GM18499 (cell line): ENCODE measurements at regions not wholly inside any gene's neighbourhood (a gene's known extent, or its start where the extent isn't known, plus 50 kb on each side); places are given as distances from the start of the nearest gene placed in this dataset.
"Not testable (repeated sequence)": the region's sequence is repeated elsewhere in the genome, so short reads cannot be mapped to it uniquely, and the experiment has no call there.

ENCODE experiments used
- ATAC-seq: cut with Tn5 transposase; IDR thresholded peaks from one replicate; pipeline ENCODE4 v1.9.1; 2021; ENCODE audit warnings: moderate number of reproducible peaks; ENCODE audit not compliant: insufficient read depth, unreplicated experiment

- no peak for ATAC-seq
These were observed 73.8 kb downstream of the SLC25A46 start for GRCh38 chr5:110812639-110813038.

DNA sequence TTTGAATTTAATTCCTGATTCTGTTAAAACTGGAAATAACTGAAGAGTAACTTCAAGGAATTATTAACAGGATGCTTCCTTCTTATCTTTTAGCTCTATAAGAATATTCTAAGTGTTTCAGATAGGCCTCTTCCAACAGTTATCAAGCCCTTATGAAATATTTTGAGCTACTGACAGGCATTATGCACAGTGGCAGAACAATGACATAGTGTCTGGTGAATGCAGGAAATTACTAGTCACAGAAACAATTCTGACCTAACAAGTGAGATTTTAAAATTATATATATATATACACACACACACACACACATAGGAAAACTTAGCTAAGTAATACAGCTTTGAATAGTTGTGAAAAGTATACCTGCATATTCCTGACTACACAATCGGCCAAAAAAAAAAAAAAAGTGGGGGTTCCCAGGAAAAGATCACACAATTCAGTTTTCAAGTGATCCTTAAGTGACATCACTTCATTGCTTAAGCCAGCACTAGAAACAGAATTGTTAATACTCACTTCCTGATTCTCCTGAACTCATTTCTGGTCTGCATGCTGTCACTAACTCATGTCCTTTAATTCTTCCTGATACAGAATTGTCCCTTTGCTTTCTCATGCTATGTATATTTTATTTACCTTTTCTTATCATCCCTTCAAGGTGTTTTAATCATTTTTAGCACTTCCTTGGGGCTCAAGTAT, 77.3 kb downstream of the SLC25A46 start:
- ATAC-seq: no peak

GRCh38 chr5:110817459-110817858, 78.7 kb downstream of the SLC25A46 start:
- ATAC-seq: no peak

- no peak for ATAC-seq
These were observed 84.8 kb downstream of the SLC25A46 start for GRCh38 chr5:110823571-110823970.

GRCh38 chr5:110824936-110825441, 86.2 kb downstream of the SLC25A46 start:
- ATAC-seq: no peak

DNA sequence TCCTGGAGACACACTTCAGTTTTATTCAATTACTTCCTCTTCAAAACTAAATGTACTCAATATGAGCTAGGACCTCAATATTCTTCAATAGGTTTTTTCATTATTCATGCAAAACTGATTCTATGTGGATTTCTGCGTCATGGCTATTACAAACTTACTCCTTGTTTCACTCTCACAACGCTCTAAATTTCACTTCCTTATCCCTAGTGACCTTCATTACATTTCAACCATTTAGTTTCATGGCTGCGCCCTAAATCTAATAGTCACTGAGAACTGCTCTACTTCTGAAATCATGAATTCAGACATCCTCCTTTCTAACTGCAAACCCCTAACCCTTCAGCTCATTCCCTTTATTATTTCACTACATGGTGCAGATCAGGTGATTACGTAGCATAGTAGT, 93.9 kb downstream of the SLC25A46 start:
- ATAC-seq: no peak

GRCh38 chr5:110834933-110835332, 96.1 kb downstream of the SLC25A46 start:
- ATAC-seq: not testable (repeated sequence)

GRCh38 chr5:110836851-110837250, 98.0 kb downstream of the SLC25A46 start:
- ATAC-seq: no peak

DNA sequence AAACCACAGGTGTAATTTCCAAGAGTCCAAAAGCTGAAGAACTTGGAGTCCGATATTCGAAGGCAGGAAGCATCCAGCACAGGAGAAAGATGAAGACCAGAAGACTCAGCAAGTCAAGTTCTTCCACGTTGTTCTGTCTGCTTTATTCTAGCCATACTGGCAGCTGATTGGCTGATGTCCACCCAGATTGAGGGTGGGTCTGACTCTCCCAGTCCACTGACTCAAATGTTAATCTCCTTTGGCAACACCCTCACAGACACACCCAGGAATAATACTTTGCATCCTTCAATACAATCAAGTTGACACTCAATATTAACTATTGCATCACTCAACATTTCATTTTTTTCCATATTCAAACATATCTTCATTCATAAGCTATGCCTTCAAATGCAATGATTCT, 99.5 kb downstream of the SLC25A46 start:
- not testable (repeated sequence) for ATAC-seq

DNA sequence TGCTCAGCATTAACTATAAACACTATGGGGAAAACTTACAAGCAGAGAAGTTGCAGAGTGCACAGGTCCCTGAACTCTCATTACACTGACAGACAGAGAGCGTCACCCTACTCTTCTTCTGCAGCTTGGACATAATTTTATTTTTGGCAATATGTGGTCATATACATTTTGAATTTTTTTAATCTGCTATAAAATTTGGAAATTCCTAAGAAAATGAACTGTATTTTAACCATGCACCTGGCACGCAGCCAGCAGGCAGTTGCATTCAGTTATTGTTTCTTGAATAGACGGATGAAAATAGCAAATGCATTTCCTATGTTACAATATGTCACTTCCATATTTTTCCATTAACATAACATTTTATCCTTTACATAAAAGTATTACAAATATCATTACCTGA, 100.2 kb downstream of the SLC25A46 start:
- no peak for ATAC-seq

DNA sequence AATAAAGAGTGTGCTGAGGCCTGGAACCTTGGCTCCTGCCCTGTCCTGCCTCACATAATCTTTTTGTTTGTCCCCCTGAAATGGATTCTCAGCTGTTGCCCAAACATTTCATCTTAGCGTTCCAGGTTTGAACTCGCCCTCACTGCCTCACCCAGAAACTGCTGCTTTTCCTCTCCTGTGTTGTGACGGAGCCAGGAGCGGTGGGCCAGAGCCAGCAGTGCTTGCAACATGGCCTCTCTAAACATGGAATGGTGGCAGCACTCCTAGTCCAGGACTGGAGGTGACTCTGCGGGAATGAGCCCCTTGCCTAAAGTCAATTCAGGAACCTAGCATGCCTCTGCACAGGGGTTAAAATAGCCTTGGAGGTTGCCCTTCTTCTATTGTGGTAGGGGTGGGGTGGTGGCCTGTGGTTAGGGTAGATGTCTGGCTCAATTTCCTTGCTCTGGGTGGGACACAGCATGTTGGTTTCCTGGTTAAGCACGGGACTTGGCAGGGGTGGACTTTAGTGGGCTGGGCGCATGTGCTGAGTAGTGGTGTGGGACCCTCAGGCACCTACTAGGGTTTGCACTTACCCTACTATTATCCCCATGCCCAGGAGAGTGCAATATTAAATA, 101.6 kb downstream of the SLC25A46 start:
- no peak for ATAC-seq

GRCh38 chr5:110841137-110841536, 102.3 kb downstream of the SLC25A46 start:
- no peak for ATAC-seq

- no peak for ATAC-seq
These were observed 104.1 kb downstream of the SLC25A46 start for GRCh38 chr5:110842948-110843347.

GRCh38 chr5:110844251-110844650, 105.4 kb downstream of the SLC25A46 start:
- ATAC-seq: no peak

GRCh38 chr5:110846398-110847001, 107.7 kb downstream of the SLC25A46 start:
- ATAC-seq: no peak

GRCh38 chr5:110851357-110851756, 112.5 kb downstream of the SLC25A46 start:
- ATAC-seq: no peak

- ATAC-seq: peak; percentile 98
These were observed 113.2 kb downstream of the SLC25A46 start for GRCh38 chr5:110852053-110852452.

- no peak for ATAC-seq
These were observed 113.7 kb downstream of the SLC25A46 start for GRCh38 chr5:110852541-110852940.

DNA sequence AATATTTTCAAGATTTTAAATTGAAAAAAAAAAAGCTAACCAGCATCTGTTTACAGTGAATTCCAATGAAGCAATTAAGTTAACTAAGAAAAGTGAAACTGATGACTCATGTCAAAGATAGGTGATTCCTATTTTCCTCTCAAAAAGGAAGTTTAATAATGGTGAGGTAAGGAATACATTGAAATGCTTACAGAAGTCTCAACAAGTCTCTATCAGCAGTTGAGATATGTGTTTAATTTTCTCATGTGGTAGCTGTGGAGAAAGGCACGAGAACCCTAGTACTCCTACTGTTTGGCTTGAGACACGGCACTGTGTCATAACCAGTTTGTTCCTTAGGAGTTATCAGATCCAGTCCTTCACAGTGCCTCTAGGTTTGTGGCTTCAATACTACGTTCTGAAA, 114.5 kb downstream of the SLC25A46 start:
- no peak for ATAC-seq

DNA sequence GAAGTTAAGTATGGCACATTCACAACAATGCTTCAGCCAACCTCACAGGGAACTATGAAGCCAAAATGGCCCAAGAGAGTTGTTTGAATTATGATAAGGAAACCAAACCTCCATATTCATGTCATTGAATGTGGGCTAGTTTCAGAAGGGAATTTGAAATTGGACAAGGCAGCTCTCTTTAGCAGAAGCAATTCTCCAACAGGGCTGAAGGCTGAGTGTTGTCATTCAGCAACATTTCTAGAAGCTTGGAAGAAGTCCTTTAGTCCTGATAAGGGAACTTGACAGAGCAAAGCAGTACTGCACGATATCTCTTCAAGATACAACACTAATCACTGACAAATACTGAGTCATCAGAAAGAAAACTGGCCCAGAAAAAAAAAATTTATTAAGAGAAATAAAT, 115.4 kb downstream of the SLC25A46 start:
- no peak for ATAC-seq

- ATAC-seq: no peak
These were observed 117.2 kb downstream of the SLC25A46 start for GRCh38 chr5:110855961-110856360.
